ENCODE measurements at regions not wholly inside any gene's neighbourhood (a gene's known extent, or its start where the extent isn't known, plus 50 kb on each side); places are given as distances from the start of the nearest gene placed in this dataset.
"Not testable (repeated sequence)": the region's sequence is repeated elsewhere in the genome, so short reads cannot be mapped to it uniquely, and the experiment has no call there.

DNA sequence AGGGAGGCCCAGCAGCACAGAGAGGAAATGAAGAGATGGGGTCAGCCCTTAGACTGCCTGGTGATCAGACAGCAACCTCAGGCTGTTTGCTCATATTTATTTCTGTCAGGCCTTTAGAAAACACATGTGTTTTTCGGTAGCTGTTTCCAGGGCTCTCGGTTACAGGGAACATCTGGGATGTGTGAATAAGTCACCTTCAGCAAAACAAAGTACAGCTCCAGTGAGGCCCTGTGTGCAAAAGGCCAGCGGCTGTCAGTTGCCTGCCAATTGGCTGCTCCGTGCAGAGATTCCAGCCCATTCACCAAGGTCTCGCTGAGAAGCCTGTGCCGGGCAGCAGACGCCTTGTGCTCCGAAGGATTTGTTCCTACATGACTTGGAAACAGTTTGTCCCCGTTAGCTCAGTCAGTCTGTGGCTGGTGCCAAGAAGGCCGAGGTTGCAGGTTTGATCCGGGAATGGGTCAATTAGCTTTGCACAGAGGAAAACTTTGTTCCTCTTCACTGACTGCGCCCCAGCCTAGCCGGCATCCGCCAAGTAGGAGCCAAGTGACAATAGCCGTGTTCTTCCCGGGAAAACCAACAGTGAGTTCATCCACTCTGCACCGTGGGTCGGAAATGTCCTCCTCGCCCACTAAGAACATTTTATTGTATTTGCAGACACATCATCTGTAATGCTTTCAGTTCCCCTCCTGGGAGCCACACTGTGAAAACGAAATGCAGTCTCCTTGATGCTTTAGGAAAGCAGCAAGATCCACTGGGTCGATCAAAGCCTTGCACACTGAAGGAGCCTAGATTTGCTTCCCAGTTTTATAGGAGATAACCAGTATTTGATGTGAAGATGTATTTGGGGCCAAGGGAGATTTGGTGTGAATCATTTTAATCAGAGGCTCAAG lies 315.4 kb upstream of the CDYL start:
- no peak for DNase-seq (ENCODE audit: low read depth in 3 of 3)

DNA sequence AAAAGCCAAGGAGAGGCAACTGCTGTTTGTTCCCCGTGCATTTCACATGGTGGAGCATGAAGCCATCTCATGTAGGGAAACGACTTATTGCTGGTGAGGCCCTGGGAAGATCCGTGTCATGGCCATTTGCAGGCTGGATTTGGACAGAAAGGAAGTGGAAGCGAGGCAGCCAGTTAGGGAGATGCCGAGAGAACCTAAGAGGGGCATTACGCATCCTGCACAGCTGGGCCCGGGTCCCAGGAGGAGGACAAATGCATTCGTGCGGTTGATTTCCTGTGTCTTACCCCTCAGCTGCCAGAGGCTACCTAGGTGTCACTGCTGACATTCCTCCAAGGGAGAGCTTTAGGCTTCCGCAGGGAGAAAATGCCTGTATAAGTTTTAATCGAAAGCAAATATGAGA lies 316.2 kb upstream of the CDYL start:
- no peak for DNase-seq (ENCODE audit: low read depth in 3 of 3)

DNA sequence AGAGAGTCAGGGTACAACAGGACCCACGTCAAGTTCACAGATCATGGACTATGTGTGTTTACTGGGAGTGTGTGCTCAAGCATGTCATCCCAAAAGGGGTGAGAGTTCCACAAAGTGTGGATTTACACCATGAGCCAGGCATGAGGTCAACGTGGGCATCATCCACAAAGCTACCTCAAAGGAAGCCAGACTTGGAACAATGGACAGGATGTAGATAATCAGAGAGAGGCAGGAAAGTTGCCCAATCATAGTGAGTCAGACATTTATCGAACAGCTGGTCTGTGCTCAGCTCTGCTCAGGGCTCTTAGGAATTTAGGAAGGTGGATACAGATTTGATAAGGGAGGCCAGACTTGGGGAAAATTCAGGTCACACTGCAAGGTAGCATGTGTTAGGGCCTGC lies 317.2 kb upstream of the CDYL start:
- DNase-seq (ENCODE audit: low read depth in 3 of 3) = no peak

DNA sequence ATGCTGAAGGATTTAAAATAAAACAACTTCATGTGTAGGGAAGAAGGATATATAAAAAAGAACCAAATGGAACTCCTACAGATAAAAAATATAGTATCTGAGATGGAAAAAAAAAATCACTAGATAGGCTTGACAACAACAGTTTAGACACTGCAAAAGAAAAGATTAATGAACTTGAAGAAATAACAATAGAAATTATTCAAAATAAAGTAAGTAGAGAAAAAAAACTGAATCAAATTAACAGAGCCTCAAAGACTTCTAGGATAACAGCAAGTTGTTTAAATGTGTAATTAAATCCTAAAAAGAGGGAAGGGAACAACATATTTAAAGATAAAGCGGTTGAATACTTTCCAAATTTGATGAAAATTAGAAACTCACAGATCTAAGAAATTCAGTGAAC lies 316.3 kb upstream of the ECI2 start:
- no peak for DNase-seq (ENCODE audit: low read depth in 3 of 3)

DNA sequence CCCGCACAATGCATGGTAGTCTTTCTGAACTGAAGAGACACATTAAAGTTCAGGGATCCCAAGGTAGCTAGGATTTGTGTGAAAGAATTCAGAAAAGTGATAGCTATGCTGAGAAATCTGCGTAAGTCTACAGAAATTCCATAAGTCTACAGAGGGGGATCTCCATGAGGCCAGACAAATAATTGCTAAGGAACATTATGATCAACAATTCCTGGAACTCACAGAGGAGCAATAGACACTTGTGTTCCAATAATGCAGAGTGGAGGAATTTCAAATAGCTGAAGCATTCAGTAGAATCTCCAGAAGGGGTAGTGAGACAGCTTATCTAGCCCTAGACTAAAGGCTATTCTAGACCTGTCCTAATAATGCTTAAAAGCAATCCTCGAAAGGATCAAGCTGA lies 315.7 kb upstream of the ECI2 start:
- DNase-seq (ENCODE audit: low read depth in 3 of 3) = no peak

DNA sequence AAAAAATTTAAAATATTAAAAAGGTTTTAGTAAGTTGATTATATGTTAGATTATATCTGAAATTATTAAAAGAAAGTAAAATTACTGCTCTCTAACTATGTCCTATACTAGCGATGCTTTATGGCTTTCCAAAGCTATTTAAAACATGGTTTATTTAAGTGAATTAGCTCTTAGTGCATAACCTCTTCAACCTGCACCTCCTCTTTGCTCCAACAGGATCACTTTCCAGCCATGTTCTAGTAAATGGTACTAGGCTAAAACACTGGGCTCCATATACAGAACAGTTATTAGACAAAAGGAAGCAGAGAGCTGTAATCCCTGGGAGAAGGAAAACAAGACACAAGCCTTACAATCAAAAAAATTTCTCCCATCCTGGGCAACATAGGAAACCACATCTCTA lies 314.9 kb upstream of the ECI2 start:
- no peak for DNase-seq (ENCODE audit: low read depth in 3 of 3)

DNA sequence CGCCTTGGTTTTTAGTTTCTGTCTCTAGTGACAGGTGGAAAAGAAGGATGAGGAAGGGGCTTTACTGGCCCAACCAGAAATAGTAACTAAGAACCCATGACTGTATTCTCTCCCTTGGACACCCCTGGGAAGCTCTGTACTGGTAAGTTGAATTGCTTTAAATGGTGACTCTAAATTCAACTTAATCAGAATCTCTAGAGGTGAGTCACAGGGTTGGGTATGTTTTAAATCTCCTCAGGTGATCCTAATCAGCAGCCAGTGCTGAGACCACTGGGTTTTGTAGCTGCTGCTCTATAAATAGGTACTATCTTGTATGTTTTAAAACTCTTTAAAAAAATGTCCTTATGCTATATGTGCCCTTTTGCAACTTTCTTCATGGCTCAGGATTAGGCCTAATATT lies 314.0 kb upstream of the ECI2 start:
- no peak for DNase-seq (ENCODE audit: low read depth in 3 of 3)

DNA sequence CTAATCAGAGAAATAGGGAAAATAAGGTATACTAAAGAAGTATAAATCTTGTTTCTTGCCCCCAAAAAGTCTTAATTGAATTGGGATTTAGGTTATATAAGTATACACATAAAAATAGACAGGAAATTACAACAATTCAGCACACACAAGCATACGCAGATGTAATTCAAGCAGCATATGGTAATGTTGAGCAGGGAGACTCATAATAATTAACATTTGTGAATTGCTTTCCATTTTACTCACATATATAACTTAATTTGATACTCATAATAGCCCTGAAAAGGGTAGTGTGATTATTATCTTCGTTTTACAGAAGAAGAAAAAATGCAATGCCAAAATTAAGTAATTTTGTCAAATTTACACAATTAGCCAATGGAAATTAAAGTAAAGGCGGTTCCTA lies 313.5 kb upstream of the ECI2 start:
- DNase-seq (ENCODE audit: low read depth in 3 of 3) = no peak

DNA sequence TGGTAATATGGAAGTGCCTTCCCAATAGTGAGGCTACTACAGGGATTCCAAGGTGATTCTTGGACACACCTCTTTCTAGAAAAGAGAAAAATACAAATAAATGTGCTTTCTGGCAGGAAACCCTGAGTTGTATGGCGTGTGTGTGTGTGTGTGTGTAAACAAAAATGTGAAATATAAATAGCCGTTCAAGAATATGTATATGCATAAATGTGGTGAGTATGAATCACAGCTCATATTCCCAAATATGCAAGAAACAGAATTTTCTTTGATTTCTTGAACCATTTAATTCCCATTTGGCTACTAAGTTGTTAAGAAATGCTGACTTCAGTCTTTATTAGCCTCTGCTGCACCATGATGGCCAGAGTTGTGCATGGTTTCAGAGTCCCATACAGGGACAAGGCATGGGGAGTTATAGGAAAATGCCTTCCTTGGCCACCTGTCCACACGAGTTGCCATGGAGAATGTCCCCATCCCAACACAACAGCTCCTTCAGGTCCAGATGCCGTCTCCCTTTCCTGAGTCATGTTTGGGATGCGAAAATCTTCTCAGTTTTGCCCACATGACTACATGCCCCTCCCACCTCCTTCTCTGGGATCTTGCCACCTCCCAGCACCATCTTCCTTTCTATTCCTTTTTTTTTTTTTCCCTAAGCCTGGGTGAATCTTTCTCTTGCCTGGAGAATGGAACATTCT lies 312.4 kb upstream of the ECI2 start:
- no peak for DNase-seq (ENCODE audit: low read depth in 3 of 3)

DNA sequence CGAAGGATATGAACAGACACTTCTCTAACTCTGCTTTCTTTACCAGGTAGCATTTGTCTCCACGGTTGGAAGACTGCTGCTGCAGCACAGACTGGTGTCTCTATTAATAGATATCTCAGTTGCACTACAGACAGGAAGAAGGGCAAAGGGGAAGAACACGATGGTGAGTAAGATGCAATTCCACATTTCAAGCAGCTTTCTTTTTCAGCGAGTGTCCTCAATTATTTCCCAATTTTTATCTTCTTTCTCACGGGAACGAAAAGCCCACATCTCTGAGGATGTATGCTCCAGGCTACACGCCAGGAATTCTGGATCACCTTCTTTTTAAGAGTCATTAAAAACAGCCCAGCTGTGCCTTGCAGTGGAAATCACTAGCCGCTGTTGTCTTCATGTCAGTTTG lies 311.6 kb upstream of the ECI2 start:
- no peak for DNase-seq (ENCODE audit: low read depth in 3 of 3)

DNA sequence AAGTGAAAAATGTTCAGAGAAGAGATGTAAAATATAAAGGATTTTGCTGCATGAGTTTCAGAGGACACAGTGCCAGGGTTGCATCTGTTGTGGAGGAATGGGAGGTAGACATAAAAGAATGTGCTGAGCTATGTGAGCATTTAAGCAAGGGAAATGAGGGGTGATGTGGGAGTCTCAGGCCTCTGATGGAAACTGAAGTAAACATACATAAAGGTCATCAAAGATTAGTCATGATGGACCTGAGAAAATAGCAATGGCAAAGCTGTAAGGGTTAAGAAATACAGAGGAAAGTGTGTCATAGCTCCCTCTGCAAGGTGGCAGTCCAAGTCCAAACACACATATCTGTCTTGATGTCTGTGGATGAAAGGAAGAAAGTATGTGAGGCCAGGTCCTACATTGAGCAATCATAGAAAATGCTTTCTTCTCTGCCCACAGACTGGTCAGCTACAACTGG lies 306.6 kb upstream of the ECI2 start:
- DNase-seq (ENCODE audit: low read depth in 3 of 3) = no peak

DNA sequence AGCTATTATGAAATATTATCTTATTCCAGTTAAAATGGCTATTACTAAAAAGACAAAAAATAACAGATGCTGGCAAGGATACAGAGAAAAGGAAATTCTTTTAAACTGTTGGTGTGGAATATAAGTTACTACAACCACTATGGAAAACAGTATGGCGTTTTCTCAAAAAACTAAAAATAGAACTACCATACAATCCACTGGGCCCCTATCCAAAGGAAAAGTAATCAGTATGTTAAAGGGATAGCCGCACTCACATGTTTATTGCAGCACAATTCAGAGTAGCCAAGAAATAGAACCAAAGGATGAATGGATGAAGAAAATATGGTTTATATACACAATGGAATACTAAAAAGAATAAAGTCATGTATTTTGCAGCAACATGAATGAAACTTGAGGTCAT lies 303.8 kb upstream of the ECI2 start:
- no peak for DNase-seq (ENCODE audit: low read depth in 3 of 3)

DNA sequence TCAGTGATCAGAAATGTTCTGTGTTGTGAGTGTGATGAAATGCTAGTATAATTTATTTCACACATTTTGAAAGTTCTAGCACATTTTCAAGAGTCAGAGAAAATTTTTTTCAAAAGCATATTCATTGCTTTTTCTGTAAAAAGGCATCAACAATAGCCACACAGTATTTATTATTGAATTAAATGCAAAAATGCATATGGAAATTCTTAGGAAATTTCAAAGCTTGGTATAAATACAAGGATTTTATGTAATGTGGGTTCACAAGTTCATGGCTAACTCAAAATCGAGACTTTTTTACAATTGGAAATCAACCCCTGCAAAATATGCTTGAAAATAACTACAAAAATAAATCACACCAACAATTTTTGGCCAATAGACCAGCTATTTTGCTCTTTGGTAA lies 302.0 kb upstream of the ECI2 start:
- DNase-seq (ENCODE audit: low read depth in 3 of 3) = no peak

DNA sequence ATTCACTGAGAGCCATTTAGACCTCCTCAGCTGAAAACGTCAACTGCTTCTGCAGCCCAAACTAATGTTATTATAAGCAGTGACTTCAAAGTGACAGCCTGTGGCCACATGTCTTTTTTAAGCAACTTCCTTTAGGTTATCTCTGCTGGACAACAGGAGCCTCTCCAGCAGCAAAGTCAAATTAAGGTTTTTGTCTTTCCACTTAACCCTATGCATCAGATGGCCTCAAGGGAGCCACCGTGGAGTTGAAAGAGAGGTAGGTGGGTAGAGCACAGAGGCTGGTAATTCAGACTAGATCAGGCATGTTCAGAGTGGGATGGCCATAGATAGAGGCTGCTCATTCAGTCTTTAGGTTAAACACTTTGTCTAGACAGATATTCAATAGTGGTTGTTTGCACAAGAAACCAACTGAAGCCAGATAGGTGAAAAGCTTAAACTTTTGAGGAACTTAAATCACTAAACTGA lies 300.6 kb upstream of the ECI2 start:
- DNase-seq (ENCODE audit: low read depth in 3 of 3) = no peak

DNA sequence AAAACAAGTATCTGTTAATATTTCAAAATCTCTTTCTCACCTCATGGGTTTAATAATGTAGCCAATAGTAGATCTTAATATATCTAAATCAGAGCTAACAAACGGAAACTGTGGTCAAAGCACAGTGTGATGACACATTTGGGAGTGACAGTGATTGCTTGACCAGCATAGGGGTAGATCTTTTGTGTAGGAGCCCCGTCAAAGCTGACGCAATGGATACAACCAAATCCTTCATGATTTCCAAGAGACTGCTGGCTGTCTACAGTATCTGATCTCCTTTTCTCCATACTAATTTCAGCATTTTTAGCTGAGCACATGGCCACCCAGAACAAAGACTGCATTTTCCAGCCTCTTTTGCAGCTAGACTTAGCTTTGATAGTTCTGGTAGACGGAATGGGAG lies 299.3 kb upstream of the ECI2 start:
- no peak for DNase-seq (ENCODE audit: low read depth in 3 of 3)

DNA sequence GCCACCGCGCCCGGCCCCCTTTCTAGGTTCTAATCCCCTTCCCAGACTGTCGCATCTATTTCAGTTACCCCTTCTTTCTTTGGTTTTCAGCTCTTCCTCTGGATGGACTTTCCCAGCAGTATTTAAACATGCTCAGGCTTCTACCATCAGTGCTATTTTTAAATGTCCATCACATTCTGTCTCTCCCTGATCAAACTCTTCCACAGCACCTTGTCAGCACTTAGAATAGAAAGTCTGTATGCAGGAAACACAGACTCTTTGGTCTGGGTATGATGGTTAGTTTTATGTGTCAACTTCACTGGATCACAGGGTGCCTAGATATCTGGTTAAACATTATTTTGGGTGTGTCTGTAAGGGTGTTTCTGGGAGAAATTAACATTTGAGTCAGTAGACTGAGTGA lies 297.8 kb upstream of the ECI2 start:
- DNase-seq (ENCODE audit: low read depth in 3 of 3) = no peak

DNA sequence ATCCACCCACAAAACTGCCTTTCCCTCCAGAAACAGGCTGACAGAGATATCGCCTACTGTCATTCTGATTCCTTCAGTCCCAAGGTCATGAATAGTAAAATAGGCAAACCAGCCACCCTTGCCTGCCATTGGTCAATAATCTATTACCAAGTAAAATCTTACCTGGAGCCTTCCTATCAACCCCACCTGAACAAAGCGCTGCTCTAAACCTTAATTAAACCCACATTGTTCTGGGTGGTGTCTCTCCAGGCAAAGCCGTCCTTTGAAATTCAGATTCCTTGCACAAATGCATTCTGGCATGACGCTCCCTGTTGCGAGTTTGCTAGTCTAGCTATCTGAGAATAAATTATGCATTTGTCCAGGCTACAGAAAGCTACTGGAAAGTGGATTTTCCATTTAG lies 291.6 kb upstream of the ECI2 start:
- DNase-seq (ENCODE audit: low read depth in 3 of 3) = no peak

DNA sequence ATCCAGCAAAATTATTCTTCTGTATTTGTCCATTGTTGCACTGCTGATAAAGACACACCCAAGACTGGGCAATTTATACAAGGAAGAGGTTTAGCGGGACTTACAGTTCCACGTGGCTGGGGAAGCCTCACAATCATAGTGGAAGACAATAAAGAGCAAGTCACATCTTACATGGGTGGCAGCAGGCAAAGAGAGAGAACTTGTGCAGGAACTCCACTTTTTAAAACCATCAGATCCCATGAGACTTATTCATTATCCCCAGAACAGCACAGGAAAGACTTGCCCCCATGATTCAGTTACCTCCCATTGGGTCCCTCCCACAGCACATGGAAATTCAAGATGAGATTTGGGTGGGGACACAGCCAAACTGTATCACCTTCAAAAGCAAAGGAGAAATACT lies 286.5 kb upstream of the ECI2 start:
- DNase-seq (ENCODE audit: low read depth in 3 of 3) = no peak

DNA sequence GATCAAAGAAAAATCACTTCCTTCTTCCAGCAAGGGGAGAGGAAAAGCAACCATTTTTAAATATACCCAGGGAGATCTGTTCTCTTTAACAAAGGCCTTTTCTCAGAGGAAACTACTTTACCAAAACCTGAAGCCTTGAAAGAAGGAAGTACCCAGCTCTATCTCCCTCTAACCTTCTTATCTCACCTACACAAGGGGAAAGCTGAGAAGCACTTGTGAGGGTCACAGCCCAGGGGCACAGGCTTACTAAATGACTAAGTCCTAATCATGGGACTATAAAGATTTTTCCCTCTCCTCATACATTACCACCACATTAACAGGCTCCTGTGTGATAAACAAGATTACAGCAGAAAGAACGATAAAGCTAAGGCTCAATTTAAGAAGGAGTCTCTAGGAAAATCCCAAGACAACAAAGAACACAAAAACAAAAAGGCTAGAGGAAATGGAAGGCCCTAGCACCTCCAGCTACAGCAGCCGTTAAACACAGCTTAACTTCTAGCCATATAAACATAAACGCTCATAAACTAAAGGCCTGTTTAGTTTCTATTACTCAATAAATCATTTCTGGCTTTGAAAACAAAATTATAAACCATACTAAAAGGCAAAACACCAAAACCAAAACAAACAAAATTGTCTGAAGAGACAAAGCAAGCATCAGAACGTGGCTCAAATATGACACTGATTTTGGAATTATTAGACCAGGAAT lies 284.9 kb upstream of the ECI2 start:
- no peak for DNase-seq (ENCODE audit: low read depth in 3 of 3)

DNA sequence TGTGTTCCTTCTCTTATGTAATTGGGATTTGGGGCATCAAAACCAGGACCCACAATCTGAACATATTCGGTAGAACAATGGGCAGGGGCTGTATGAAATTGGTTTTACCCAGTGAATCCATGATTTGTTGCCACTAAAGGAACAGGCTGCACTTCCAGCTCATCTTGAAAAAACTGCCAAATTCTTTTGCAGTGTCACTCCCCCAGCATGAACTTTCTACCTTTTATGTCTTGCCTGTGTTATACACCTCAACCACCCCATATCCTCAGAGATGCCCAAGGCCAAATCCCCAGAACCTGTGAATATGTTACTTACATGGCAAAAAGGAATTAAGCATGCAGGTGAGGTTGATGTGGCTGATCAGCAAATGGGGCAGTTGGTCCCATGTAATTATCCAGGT lies 280.2 kb upstream of the ECI2 start:
- DNase-seq (ENCODE audit: low read depth in 3 of 3) = no peak

DNA sequence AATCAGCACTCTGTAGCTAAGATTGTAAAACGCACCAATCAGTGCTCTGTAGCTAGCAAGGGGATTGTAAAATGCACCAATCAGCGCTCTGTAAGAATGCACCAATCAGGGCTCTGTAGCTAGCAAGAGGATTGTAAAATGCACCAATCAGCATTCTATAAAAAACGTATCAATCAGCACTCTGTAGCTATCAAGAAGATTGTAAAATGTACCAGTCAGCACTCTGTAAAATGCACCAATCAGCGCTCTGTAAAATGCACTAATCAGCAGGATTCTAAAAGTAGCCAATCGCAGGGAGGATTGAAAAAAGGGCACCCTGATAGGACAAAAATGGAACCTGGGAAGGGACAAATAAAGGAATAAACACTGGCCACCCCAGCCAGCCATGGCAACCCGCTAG lies 278.7 kb upstream of the ECI2 start:
- not testable (repeated sequence) for DNase-seq (ENCODE audit: low read depth in 3 of 3)

DNA sequence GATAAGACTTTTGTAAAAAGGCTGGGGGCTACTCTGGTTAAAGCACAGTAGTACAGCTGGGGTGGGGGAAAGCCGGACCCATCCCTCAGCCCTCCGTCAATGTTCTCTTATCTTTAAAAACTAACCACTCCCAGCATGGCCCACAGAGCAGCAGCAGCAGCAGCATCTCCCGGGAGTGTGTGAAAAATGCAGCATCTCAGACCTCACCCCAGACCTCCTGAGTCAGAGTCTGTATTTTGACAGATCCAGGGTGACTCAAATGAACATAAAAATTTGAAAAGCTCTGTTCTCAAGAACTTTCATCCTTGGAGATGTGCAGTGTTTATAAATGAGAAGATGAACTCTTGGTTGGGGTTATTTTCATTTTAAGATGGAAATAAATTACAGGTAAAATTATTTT lies 277.7 kb upstream of the ECI2 start:
- no peak for DNase-seq (ENCODE audit: low read depth in 3 of 3)

DNA sequence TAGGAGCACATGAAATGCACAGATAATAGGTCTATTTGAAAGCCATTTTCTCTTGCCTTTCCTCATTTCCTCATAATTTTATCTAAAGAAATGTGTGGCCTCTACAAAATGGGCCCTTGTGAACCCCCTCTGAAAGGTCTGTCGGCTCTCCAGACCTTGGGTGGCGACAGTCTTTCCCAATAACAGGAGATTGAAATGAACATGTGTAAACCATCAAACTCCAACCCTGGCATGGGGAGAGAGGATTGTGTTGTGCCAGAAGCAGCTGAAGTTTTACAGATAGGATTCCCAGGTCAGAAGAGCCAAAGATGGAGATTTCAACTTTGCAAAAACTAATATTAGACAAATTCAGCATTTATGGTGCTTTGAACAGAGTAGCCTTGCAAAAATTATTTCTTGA lies 277.1 kb upstream of the ECI2 start:
- no peak for DNase-seq (ENCODE audit: low read depth in 3 of 3)

Data from stimulated activated CD4-positive, alpha-beta T cell treated with anti-CD3 and anti-CD28 coated beads, TNF-alpha, amount 100 ng/mL, for 48 hours (primary cell).